KOPT-K1 (cell line): ENCODE measurements at regions not wholly inside any gene's neighbourhood (a gene's known extent, or its start where the extent isn't known, plus 50 kb on each side); places are given as distances from the start of the nearest gene placed in this dataset.
"Not testable (repeated sequence)": the region's sequence is repeated elsewhere in the genome, so short reads cannot be mapped to it uniquely, and the experiment has no call there.

Experiments
- H3K27ac ChIP-seq: fragments of 200-600 bp; sonication (generic); 2 replicates; pipeline ENCODE4 v1.5.1; 2016; ENCODE audit warnings: antibody characterized with exemption, mild to moderate bottlenecking, low read depth, low read length; ENCODE audit not compliant: poor library complexity, severe bottlenecking
- H3K36me3 ChIP-seq: fragments of 200-600 bp; sonication (generic); 2 replicates; pipeline ENCODE4 v1.5.1; 2017; ENCODE audit warnings: antibody characterized with exemption, mild to moderate bottlenecking, low read length, moderate library complexity; ENCODE audit not compliant: insufficient read depth
- H3K9me3 ChIP-seq: fragments of 200-600 bp; sonication (generic); 2 replicates; pipeline ENCODE4 v1.5.1; 2017; ENCODE audit warnings: antibody characterized with exemption, low read length, mild to moderate bottlenecking; ENCODE audit not compliant: insufficient read depth, poor library complexity, severe bottlenecking

DNA sequence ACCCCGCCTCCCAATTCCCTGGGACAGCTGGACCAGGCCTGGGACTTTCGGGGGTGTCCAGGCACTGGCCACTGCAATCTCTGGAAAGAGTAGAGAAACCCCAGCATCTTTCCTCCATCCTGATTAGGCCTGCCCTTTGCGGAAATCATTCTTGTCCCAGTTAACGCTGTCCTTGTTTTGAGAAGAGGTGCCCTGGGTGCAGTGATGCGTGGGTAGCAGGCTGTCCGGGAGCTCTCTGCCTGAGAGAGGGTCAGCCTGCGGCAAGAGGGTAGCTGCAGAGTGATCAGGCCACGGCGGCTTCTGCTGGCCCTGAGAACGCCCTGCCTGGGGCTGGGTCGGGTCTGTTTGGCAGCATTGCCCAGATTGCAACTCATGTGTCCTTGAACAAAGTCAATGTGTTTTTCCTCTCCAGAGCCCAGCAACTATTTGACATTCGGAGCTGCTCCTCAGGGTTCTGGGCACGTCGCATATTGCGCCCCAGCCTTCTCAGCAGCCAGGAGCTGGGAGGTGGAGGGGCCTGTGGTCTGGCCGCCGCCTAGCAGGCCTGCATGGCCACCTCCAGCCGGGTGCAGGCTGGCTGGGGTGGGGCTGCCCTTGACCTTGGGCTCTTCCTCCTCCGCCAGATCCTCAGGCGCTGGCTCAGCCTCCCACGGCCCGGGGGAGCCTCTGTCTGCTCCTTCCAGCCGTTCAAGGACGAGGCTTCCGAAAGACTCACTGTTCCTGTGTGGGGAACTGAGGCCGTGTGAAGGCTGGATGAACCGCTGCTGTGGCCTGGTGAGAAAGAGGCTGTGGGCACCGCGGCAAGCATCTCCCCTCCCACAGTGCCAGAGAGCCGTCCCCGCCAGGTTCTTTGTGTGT lies 150.1 kb upstream of the ZNF469 start:
- H3K27ac ChIP-seq, H3K36me3 ChIP-seq, H3K9me3 ChIP-seq: not testable (repeated sequence)

DNA sequence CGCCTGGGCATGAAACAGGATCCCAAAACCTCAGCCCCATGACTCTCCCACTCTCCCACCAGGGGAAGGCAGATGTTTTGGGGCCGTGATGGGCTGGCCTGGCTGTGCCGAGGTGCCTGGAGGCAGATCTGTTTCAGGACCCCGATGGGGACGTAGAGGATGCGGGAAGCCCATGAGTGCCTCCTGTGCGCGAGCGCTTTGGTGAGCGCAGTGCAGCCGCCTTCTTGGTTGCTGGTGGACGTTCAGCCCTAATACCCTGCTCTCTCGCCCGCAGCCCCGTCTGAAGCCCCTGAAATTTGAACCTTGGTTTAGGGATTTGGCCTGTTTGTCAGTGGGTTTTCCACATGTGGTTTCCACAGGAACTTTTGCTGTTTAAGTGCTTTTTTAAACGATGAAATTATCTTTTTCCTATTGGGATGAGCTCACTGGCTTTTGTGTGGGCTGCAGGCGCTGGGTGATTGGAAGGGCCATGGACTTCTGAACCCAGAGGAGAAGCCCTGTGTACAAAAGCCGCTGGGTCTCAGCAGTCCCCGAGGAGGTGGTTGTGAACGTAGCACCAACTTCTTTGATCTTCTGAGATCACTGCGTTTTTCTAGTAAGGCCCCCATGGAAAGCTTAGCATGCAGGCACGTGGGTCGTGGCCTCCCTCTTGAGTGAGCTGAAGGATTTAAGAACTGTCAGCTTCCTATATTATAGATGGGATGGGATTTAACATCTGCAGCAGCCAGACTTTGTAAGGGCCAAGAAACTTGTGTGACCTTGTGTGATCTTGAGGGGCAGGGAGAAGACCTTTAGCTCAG lies 148.9 kb upstream of the ZNF469 start:
- H3K36me3 ChIP-seq, H3K27ac ChIP-seq, H3K9me3 ChIP-seq: not testable (repeated sequence)

DNA sequence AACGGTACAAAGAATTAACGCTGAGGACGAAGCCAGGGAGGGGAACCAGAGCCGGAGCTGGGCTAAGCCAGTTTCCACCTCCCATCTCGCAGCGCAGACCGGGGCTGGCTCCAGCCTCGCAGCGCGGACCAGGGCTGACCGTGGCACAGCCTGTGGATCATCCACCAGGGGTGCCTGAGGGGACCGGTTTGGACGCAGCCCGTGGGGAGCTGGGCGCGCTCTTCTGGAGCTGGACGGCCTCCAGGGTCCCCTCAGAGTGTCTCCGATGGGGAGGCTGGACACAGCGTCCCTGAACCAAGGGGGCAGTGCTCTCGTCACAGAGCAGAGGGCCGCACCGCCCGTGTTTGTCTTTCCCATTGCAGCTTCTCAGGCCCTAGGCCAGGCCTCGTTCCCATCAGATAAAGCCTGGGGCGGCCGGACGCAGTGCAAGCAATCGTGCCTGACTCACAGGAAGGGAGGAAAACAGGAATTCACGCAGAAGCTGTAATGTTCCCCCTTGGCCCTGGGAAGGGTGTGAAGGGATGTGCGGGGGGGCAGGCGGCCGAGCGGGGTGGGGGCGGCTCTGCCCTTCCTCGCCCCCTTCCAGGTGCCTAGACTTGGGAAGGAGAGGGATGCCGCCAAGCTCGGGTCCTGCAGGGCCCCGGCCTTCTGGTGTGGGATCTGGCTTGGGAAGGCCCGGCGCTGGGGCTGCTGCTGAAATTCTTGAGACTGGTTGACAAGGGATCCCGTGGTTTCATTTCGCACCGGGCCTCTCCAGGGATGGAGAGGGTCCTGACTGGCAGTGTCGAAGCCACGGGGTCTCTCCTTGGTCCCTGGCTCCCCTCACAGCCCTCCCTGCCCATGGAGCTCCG lies 148.1 kb upstream of the ZNF469 start:
- not testable (repeated sequence) for H3K36me3 ChIP-seq, H3K27ac ChIP-seq, H3K9me3 ChIP-seq

DNA sequence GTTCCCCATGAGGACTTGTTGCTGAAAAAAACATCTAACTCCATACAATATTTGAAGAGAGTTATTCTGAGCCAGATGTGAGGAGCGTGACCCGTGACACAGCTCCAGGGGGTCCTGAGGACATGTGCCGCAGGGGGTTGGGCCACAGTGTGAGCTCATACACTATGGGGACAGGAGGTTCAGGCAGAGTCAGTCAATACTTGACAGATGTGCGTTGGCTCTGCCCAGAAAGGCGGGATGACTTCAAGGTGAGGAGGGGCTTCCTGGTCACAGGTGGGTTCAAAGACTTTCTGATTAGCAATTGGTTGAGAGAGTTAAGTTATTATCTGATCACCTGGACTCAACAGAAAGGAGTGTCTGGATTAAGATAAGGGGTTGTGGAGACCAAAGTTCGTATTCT lies 147.1 kb upstream of the ZNF469 start:
- H3K9me3 ChIP-seq, H3K27ac ChIP-seq, H3K36me3 ChIP-seq: not testable (repeated sequence)

DNA sequence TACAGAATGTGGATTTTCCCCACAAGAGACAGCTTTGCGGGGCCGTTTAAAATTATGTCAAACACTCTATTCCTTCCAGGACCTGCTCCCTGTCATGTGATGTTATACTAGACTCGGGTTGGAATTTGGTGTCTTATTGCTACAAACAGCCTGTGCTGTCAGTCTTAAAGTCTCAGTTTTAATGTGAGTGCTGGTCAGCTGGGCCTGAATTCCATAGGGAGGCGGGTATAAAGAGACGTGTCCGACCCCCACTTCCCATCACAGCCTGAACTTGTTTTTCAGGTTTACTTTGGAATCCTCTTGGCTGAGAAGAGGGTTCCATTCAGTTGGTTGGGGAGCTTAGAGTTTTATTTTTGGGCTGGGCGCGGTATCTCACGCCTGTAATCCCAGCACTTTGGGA lies 146.5 kb upstream of the ZNF469 start:
- not testable (repeated sequence) for H3K36me3 ChIP-seq, H3K9me3 ChIP-seq, H3K27ac ChIP-seq

DNA sequence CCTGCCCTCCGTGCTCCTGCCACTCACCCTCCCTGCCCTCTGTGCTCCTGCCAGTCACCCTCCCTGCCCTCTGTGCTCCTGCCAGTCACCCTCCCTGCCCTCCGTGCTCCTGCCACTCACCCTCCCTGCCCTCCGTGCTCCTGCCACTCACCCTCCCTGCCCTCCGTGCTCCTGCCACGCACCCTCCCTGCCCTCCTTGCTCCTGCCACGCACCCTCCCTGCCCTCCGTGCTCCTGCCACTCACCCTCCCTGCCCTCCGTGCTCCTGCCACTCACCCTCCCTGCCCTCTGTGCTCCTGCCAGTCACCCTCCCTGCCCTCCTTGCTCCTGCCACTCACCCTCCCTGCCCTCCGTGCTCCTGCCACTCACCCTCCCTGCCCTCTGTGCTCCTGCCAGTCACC lies 145.4 kb upstream of the ZNF469 start:
- not testable (repeated sequence) for H3K36me3 ChIP-seq, H3K27ac ChIP-seq, H3K9me3 ChIP-seq

DNA sequence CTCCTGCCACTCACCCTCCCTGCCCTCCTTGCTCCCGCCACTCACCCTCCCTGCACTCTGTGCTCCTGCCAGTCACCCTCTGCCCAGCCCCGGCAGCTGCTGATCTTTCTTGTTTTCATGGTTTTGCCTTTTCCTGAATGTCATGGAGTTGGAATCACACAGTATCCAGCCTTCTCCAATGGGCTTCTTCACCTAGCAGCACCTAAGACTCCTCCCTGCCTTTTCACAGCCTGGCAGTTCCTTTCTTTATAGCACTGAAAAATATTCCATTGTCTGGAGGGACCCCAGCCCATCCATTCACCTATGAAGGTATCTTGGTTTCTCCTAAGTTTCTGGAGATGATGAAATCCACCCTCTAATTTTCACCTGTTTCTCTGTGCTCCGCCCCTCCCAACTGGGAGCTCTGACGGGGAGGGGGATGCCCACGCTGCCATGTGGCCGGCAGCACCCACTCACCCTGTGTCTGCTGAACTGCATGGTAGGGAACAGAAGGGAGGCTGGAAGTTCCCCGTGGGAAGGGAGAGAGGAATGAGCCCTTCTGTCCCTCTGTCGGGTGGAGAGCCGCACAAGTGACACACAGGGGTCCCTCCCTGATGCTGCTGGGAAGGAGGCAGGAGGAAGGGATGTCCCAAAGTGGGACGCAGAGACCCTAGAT lies 144.9 kb upstream of the ZNF469 start:
- H3K9me3 ChIP-seq, H3K36me3 ChIP-seq, H3K27ac ChIP-seq: not testable (repeated sequence)

DNA sequence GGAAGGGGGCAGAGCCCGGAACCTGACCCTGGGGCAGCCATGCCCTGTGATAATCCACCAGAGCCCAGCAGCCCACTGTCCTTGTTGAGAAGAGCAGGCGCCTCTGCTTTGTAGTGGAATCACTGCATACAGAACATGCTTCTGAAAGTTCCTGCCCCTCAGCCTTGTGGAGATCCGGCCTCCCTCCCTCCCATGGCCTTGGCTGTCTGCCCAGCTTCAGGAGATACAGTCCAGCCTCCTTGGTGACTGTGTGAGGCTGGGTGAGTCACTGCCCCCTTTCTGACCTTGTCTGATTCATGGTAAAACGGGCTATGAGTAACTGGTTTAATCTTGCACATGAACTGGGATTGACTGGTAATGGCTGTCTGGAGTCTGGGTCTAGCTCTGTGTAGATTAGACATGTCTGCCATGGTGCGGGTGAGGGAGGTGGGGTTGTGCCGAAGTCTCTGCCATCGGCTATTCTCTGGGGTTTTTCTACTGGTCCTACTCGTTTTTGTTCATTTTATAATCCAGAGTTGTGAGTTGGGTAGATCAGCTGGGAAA lies 144.0 kb upstream of the ZNF469 start:
- H3K27ac ChIP-seq, H3K36me3 ChIP-seq: not testable (repeated sequence)

DNA sequence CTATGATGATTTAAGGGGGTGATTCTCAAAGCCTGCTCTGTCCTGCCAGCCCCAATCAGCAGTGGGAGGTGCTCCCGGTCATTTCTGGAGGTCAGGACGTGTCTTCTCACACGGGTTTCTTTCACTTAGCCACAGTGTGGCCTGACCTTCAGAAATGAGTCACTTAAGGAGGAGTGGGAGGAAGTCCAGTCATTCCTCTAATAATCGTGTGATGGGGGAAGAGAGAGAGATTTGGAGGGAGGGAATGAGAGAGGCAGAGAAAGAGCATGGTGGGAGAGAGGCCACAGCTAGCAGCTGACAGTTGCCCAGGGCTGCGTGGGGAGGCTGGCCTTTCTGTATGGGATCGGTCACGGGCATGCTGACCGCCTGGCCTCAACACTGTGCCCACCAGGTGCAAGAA lies 142.6 kb upstream of the ZNF469 start:
- H3K27ac ChIP-seq, H3K36me3 ChIP-seq: not testable (repeated sequence)

More for the DNA sequence above, 144.0 kb upstream of the ZNF469 start:
- not testable (repeated sequence) for H3K9me3 ChIP-seq

DNA sequence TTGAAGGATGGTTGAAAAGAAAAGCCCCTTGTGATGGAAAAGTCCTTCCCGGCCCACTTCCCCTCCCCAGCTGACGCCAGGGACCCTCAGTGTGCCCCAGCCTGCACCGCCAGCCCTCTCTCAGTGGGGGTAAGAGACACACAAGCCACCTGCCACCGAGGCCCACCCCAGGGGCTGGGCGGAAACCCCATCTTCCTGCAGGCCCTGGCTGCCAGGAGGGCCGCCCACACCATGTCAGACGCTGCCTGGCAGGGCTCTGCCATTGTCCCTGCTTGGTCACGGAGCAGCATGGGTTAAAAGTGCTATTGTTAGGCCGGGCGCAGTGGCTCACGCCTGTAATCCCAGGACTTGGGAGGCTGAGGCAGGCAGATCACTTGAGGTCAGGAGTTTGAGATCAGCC lies 142.0 kb upstream of the ZNF469 start:
- H3K9me3 ChIP-seq = not testable (repeated sequence)

More for the DNA sequence above, 142.6 kb upstream of the ZNF469 start:
- not testable (repeated sequence) for H3K9me3 ChIP-seq

DNA sequence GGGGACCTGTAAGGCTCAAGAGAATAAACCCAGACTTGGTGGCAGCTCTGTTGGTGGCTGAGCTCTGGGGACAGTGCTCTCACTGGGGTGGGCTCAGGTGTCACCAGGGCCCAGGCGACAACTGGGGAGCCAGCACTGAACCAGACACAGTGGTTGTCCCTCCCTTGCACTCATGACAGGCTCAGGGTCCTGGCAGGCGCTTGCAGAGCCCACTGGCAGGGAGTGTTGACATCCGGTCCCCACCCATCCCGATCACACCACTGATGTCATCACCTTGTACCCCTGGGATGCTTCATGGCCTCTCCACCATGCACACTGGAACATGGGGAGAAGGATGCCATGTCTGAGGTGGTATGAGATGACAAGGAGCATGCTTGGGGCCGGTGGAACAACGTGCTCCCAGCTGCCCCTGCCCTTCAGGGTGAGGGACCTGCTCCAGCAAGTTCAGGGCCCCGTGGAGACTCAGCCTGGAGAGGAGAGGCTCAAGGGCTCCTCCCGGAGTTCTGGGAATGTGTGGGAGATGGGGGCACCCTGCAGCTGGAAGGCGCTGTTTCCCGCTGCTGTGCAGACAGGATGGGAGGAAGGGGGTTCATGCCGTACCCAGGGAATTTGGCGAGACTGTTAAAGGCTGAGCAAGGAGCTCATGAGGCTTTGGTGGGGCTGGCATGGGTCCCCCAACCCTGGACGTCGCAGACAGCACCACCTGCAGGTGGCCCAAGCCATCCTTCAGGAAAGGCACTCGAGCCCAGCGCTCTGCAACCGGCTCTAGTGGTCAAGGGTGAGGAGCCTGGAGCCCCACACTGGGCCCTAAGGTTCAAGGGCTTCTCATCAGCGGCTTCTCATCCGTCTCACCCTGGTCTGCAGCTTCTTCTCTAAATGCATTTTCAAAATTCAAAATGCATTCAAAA lies 141.1 kb upstream of the ZNF469 start:
- H3K36me3 ChIP-seq, H3K27ac ChIP-seq, H3K9me3 ChIP-seq: not testable (repeated sequence)

More for the DNA sequence above, 142.0 kb upstream of the ZNF469 start:
- not testable (repeated sequence) for H3K27ac ChIP-seq, H3K36me3 ChIP-seq

DNA sequence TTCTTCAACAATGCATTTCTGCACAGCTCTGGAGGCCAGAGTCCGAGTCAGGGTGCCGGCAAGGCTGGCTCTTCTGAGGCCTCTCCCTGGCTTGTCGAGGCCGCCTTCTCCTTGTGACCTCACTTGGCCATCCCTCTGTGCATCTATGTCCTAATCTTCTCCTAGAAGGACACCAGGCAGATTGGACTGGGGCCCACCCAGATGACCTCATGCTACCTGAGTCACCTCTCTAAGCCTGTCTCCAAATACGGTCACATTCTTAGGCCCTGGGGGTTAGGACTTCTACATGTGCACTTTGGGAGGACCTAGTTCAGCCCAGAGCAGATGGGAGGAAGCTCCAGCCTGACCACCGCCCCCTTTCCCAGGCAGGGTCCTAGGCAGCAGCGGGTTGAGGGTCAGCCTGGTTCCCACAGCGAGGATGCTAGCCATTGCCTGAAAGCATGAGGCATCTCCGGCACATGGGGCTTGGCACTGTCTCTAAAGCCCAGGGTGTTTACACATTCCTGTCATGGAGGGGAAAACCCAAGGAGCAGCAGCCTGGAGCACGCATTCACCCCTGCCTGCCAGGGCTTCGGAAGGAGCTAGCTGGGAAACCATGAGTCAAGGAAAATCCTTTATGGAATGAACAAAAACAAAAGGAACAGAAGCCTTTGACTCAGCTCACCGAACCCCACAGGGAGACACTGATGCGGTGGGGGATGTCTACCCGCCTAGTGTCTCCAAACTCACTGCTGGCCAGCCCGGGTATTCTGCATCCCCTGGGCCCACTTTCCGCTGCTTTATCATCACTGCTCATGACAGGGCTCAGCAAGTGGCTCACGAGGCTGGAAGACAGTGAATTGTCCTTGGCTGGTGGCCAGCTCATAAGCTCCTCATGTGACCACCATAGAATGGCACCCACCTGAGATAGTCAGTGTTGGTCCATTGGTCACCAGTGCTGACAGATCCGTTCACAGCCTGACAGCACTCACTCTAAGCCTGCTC lies 140.2 kb upstream of the ZNF469 start:
- not testable (repeated sequence) for H3K27ac ChIP-seq, H3K36me3 ChIP-seq
- H3K9me3 ChIP-seq = peaks cover 15% of the 10 kb centered on the region

DNA sequence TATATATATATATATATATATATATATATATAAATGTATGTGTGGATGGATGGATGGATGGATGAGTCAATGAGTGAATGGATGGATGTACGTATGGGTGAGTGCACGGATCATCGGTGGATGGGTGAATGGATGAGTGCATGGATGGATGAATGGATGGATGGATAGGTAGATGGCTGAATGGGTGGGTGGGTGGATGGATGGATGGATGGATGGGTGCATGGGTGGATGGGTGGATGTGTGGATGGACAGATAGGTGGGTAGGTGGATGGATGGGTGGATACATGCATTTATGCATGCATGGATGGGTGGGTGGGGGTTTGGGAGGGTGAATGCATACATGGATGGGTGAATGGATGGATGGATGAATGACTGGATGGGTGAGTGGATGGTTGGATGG lies 138.8 kb upstream of the ZNF469 start:
- H3K9me3 ChIP-seq = peaks cover 15% of the 10 kb centered on the region
- H3K36me3 ChIP-seq, H3K27ac ChIP-seq: not testable (repeated sequence)
